ENCODE measurements at regions not wholly inside any gene's neighbourhood (a gene's known extent, or its start where the extent isn't known, plus 50 kb on each side); places are given as distances from the start of the nearest gene placed in this dataset.

DNA sequence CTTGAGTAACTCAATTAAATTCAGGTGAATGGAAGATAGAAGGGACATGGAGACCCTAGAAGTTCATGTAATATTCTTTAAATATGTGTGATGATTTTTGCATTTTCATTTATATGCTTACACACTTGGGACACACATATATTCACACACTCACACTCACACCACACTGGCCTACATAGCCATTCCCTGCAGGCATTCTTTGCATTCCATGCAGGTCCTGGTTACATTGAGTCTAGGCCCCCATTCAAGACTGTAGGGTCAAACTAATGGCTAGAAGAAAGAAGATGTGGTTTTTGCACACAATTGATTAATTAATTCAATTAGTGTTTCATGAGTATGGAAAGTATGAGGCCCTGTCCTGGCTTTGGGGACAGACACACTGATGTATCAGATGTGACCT lies 249.4 kb downstream of the HNMT start:
- TF ChIP-seq, protein P1, sequence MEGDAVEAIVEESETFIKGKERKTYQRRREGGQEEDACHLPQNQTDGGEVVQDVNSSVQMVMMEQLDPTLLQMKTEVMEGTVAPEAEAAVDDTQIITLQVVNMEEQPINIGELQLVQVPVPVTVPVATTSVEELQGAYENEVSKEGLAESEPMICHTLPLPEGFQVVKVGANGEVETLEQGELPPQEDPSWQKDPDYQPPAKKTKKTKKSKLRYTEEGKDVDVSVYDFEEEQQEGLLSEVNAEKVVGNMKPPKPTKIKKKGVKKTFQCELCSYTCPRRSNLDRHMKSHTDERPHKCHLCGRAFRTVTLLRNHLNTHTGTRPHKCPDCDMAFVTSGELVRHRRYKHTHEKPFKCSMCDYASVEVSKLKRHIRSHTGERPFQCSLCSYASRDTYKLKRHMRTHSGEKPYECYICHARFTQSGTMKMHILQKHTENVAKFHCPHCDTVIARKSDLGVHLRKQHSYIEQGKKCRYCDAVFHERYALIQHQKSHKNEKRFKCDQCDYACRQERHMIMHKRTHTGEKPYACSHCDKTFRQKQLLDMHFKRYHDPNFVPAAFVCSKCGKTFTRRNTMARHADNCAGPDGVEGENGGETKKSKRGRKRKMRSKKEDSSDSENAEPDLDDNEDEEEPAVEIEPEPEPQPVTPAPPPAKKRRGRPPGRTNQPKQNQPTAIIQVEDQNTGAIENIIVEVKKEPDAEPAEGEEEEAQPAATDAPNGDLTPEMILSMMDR (IDR thresholded peaks at IDR 0.05) = no peak
- Mint-ChIP-seq H3K4me3 (no peak overlapping the region), H3K9me3 (peaks cover 3% of the 10 kb centered on the region), H3K4me1 (ENCODE audit: low read depth) (no peaks in the 10 kb centered on the region), H3K27me3 (no peaks in the 10 kb centered on the region), H3K36me3 (ENCODE audit: low read depth) (no peaks in the 10 kb centered on the region), H3K27ac (no peak overlapping the region)
- DNase-seq = no peak
- POLR2A ChIA-PET = no interaction called here
- no peak for ATAC-seq
- CTCF ChIA-PET = no interaction called here
- intact Hi-C loops (cut with micrococcal nuclease) = no loop called here

DNA sequence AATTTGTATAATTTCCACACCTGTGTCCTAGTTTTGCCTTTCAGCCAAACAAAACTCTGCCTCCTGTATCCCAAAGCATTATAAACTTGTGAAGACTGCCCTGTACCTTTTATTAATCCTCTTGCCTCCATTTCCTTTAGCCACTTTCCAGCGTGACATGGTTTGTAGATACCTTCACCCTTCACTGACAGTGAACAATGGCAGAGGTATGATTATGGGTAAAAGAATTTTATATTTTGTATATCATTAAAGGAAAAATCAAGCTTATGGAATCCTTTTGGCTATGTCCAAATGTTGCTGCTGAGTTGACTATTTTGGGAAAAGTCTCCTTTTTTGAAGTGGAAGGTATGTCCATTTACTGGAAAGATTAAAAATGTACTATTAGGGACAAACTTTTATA lies 251.7 kb downstream of the HNMT start:
- no peak overlapping the region for H3K4me3 Mint-ChIP-seq
- ATAC-seq (no peak), DNase-seq (no peak)
- no peaks in the 10 kb centered on the region for H3K36me3 Mint-ChIP-seq (ENCODE audit: low read depth)
- H3K4me1 Mint-ChIP-seq (ENCODE audit: low read depth) = no peaks in the 10 kb centered on the region
- POLR2A ChIA-PET = no interaction called here
- no peaks in the 10 kb centered on the region for H3K27me3 Mint-ChIP-seq
- CTCF ChIA-PET = no interaction called here
- TF ChIP-seq, protein P1 (IDR thresholded peaks at IDR 0.05) = no peak
- H3K9me3 Mint-ChIP-seq = peaks cover 3% of the 10 kb centered on the region
- H3K27ac Mint-ChIP-seq = no peak overlapping the region
- intact Hi-C loops (cut with micrococcal nuclease) = no loop called here

DNA sequence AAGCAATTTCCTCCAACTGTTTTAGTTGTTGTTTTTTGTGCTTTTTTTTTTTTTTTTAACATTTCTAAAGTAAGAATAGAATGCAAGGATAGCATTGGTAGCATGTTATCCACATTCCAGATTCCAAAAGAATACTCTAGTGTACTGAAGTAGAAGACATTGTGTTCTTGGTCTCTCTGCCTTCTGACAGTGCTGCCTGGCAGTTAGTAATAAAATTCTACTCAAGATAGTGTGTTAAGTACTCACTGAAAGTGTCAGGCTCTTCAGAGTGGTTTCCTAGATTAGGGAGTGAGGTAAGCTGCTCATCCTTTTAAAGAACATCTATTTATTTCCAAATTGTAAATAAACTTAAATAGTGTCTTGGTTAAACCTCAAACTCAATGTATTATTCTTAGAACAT lies 253.7 kb downstream of the HNMT start:
- no peak for ATAC-seq
- ChIA-PET POLR2A (no interaction called here), CTCF (no interaction called here)
- Mint-ChIP-seq H3K4me1 (ENCODE audit: low read depth) (no peaks in the 10 kb centered on the region), H3K36me3 (ENCODE audit: low read depth) (no peaks in the 10 kb centered on the region), H3K9me3 (peaks cover 3% of the 10 kb centered on the region), H3K27me3 (no peaks in the 10 kb centered on the region), H3K4me3 (no peak overlapping the region), H3K27ac (no peak overlapping the region)
- TF ChIP-seq, protein P1 (IDR thresholded peaks at IDR 0.05) = no peak
- DNase-seq = no peak
- intact Hi-C loops (cut with micrococcal nuclease) = no loop called here

DNA sequence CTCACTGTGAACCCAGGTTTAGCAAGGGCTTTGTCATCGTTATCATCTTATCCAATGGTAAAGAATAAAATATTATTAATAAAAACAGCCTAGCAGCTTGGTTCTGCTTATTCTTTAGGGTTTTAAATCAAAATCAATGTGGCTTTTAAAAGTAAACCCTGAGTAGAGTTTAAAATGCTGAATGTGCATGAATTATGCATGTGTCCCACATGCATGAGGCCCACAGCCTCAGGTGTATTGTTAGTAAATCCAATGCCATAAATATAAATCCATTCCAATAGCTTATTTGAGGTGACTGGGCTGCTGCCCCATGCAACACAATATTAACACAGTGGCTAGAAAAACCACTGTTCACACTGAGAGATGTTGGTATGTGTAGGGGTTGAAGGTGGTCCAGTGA lies 254.1 kb downstream of the HNMT start:
- DNase-seq (no peak), ATAC-seq (no peak)
- no peaks in the 10 kb centered on the region for H3K4me1 Mint-ChIP-seq (ENCODE audit: low read depth)
- POLR2A ChIA-PET = no interaction called here
- CTCF ChIA-PET = no interaction called here
- H3K36me3 Mint-ChIP-seq (ENCODE audit: low read depth) = no peaks in the 10 kb centered on the region
- intact Hi-C loops (cut with micrococcal nuclease) = no loop called here
- TF ChIP-seq, protein P1 (IDR thresholded peaks at IDR 0.05) = no peak
- no peak overlapping the region for H3K4me3 Mint-ChIP-seq
- H3K27me3 Mint-ChIP-seq = no peaks in the 10 kb centered on the region
- no peak overlapping the region for H3K27ac Mint-ChIP-seq
- H3K9me3 Mint-ChIP-seq = peaks cover 3% of the 10 kb centered on the region

DNA sequence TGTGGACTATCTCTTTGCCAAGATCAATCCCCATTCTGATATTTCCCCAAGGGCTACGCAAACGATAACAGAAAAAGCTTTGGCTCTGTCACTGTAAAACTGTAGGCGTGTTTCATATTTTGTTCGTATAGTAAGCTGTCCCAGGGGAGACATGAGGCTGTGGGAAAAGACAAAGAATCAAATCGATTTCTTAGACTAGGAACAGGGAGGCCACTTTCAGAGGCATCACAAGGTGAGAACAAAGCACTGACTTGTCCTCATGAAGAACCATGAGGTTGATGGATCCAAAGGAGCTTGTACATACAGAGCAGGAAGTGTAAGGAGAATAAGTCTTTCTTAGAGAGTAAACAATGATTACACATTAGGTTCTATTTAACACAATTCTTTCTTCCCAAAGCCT lies 255.7 kb downstream of the HNMT start:
- no peaks in the 10 kb centered on the region for H3K27me3 Mint-ChIP-seq
- ChIA-PET CTCF (no interaction called here), POLR2A (no interaction called here)
- H3K9me3 Mint-ChIP-seq = peaks cover 3% of the 10 kb centered on the region
- no peak overlapping the region for H3K27ac Mint-ChIP-seq
- no peak for DNase-seq
- no peak overlapping the region for H3K4me3 Mint-ChIP-seq
- ATAC-seq = no peak
- no peaks in the 10 kb centered on the region for H3K36me3 Mint-ChIP-seq (ENCODE audit: low read depth)
- intact Hi-C loops (cut with micrococcal nuclease) = no loop called here
- TF ChIP-seq, protein P1 (IDR thresholded peaks at IDR 0.05) = no peak
- no peaks in the 10 kb centered on the region for H3K4me1 Mint-ChIP-seq (ENCODE audit: low read depth)
